GM18498 (cell line): ENCODE measurements at regions not wholly inside any gene's neighbourhood (a gene's known extent, or its start where the extent isn't known, plus 50 kb on each side); places are given as distances from the start of the nearest gene placed in this dataset.
"Not testable (repeated sequence)": the region's sequence is repeated elsewhere in the genome, so short reads cannot be mapped to it uniquely, and the experiment has no call there.

Experiments
- ATAC-seq: cut with Tn5 transposase; IDR thresholded peaks from one replicate; pipeline ENCODE4 v1.9.1; 2021; ENCODE audit warnings: mild to moderate bottlenecking, moderate library complexity; ENCODE audit not compliant: unreplicated experiment

GRCh38 chr3:178096955-178097354, 439.3 kb upstream of the KCNMB2 start:
- no peak for ATAC-seq

- no peak for ATAC-seq
Observed at GRCh38 chr3:178097576-178097975, 438.7 kb upstream of the KCNMB2 start.

DNA sequence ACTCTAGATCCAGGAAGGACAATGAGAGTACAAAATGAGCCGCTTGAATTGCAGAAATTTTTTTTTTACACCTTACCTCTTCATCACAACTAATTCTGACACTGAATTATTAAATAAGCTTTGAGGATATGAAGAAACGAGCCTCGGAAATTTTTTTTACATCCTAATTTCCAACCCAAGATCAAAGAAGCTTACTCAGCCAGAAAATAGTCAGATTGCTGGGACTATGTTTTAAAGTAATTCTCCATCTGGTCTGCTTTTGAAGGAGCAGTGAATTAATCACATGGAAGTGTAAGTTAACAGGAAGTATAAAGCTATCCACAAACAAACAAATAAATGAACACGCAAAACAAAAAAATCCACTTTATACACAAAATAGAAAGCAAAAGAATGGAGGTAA, 437.0 kb upstream of the KCNMB2 start:
- no peak for ATAC-seq

DNA sequence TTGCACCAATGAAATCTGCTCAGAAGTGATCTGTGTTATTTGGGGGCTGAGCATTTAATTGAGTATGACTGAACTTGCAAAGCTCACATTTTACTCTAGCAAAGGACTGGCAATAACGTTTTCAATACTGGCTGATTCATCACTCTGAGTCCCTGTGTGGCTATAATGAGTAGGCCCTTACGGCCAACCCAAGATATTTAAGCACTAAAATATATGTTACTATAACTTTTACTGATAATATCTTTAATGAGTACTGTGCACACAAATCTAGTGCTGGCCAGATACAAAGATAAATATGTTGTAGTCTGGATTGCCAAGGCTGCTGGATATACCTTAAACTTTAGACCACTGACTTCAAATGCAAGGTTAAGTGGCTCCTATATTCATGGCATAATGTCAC, 436.4 kb upstream of the KCNMB2 start:
- no peak for ATAC-seq

GRCh38 chr3:178100908-178101307, 435.3 kb upstream of the KCNMB2 start:
- no peak for ATAC-seq

GRCh38 chr3:178103140-178103539, 433.1 kb upstream of the KCNMB2 start:
- ATAC-seq, result no peak

DNA sequence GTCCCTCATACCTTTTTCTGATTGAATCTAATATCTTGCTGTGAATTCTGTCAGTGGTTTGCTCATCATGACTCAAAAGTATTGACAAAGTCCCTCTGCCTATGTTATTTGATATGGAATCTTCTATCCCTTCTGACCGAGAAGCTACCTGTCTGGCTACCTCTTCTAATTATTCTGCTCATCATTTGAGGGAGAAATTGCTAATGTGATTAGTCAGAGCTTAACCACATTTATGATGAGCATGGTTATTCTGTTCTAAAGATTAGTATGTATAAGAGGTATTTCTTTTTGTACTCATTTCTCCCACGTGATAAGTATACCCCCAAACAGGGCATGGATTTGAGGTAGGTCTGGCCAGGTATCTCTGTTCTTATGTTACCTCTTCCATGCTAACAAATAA, 428.4 kb upstream of the KCNMB2 start:
- ATAC-seq, result no peak

GRCh38 chr3:178109691-178110090, 426.5 kb upstream of the KCNMB2 start:
- ATAC-seq, result no peak

DNA sequence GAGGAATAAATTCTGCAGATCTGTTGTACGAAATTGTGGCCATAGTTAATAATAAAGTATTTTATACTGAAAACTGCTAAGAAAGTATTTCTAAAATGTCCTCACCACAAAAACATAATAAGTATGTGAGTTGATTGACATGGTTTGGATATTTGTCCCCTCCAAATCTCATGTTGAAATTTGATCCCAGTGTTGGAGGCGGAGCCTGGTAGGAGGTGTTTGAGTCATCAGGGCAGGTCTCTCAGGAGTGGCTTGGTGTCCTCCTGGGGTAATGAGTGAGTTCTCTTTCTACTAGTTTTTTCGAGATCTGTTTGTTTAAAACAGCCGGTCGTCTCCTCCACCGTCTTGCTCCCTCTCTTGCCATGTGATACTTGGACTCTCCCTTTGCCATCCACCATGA, 424.1 kb upstream of the KCNMB2 start:
- ATAC-seq, result no peak

GRCh38 chr3:178112552-178112951, 423.7 kb upstream of the KCNMB2 start:
- ATAC-seq, result not testable (repeated sequence)

DNA sequence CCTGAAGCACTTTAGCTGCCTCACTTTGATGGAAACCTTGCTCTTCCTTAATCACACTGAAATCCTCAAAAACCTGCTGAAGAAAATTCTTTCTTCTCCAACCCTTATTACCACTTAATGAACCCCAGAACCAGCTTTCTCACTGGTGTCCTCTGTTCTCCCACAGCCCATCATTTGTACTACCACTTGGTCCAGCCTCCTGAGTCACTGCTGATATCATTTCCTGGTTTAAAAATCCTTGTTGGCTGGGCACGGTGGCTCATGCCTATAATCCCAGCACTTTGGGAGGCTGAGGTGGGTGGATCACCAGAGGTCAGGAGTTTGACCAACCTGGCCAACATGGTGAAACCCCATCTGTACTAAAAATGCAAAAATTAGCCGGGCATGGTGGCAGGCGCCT, 418.6 kb upstream of the KCNMB2 start:
- ATAC-seq, result no peak

DNA sequence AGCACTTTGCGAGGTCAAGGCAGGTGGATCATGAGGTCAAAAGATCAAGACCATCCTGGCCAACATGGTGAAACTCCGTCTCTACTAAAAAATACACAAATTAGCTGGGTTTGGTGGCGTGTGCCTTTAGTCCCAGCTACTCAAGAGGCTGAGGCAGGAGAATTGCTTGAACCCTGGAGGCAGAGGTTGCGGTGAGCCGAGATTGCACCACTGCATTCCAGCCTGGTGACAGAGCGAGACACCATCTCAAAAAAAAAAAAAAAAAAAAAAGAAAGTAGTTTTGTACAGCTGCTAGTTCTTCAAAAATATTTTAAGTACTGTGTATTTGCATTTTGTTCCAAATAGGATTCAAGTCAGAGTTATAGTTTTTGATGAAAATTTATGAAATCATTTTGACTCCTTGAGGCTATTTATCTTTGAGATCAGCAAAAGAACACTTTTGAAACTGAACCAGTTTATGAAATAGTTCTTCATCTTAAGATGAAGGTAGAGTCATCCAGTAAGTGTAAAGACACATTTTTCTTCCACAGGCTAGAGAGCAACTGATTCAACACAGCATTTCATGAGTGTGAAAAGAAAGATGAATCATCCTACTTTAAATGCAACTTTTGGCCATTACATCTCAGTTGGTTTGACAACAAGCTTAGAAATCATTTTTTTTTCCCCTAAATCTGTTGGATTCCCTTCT, 416.5 kb upstream of the KCNMB2 start:
- not testable (repeated sequence) for ATAC-seq

DNA sequence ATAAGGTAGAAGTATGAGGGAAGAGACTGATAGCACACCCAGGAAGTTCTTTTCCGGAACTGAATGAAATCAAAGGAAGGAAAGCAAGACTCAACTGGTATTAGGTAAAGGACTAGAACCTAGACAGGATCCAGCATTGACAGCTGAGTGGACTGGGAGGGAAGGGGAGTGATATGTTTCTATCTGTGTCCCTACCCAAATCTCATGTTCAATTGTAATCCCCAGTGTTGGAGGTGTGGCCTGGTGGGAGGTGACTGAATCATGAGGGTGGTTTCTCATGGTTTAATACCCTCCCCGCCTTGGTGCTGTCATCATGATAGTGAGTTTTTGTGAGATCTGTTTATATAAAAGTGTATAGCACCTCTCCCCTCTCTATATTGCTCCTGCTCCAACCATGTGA, 415.9 kb upstream of the KCNMB2 start:
- ATAC-seq, result no peak

DNA sequence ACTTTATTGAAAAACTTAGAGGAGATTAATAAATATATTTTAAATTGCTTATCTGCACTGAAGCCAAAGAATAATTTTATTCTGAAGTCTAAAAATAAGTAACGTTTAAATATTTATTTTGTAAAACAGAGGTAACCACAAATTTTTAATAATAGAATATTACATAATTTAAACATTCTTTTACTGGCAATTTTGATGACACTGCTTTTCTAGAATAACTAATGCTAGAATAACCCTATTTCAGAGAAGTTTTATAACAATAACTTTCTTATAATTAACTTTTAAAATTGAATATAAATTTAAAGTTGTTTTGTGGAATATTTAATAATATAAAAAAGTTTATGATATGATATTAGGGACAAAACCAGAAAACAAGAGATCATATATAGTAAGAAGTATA, 409.6 kb upstream of the KCNMB2 start:
- no peak for ATAC-seq

- ATAC-seq, result no peak
Observed at GRCh38 chr3:178127221-178127620, 409.0 kb upstream of the KCNMB2 start.

DNA sequence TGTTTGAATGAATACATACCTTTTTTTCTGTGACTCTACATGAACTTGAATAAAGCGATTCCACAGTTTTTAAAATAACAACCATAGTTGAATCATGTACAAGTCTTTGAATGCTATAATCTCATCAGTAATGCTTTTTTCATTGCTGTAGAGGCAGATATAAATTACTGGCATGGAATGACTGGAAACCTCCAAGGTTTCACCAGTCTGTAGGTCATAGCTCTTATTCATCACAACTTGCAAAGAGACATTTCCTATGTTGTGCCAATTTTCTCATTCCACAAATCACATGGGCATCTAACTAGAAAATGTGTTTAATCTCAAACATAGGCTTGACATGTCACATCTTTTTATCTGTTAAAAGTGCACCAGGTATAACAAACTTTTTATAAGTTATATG, 407.1 kb upstream of the KCNMB2 start:
- ATAC-seq, result no peak

DNA sequence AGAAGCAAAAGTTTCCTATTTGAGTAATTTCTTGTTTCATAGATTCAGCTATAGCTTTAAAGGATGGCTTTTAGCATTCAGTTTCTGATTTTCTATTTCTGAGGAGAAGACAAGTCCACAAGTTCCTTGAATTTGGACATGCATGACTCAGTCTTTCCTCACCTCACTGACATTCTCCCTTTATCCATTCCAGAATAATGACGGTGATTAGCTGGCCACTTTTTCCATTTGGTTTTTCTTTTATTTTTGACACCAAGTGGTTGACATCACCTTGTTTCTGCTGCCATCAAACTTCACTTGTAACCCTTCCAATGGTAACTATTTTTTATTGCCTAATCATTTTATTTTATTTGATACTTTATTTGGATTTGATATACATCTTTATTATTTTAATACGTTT, 404.4 kb upstream of the KCNMB2 start:
- ATAC-seq, result no peak

DNA sequence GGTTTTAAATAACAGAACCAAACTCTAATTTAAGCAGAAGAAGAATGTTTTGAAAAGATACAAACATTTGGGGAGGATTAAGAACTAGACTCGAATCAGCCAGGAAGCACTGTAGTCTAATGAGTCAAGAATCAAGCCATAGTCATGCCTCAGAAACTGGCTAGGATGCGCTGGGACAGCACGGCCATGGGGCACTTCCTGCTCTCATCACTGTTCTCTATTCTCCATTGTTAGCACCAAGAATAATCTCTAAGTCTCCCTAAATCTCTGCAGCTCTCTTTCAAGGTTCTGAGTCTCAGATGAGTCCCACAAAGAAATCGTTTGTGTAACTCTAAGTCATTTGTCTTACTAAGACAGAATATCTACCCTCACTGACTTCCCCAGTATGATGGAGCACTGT, 399.0 kb upstream of the KCNMB2 start:
- ATAC-seq, result no peak

DNA sequence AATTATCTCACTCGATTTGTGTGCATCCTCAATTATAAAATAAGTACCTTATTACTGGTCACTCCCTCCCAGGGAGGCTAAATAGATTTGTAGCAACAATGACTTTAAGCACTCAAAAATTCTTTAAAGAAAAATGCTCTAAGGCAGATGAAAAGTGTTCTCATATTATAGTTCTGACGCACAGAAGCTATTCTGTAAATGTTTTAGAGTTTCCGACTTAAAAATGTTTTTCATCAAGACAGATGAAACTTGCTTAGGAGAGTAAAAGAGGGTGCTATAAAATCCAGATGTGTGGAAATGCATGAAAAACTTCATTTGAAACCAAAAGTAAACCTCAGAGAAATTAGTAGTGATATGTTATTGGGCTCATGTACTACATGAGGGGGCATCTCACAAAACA, 398.4 kb upstream of the KCNMB2 start:
- ATAC-seq, result no peak

DNA sequence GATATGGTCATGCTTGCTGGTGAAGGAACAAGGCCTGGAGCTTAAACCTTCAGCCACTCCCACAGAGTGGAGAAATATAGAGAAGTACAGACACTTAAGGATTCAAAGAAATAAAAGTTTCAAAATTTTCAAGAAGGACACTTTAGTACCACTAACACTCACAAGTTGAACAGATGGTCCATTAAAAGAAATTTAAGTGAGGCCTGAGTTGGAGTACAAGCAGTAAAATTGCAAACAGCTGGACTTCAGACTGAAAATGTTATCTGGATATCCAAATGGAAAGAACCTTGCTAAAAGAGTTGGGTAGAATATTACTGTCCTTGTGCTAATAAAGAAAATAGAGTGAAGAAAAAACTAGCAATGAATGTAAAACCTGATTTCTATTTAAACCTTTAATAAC, 397.1 kb upstream of the KCNMB2 start:
- no peak for ATAC-seq

- ATAC-seq, result no peak
Observed at GRCh38 chr3:178140531-178141304, 395.5 kb upstream of the KCNMB2 start.

DNA sequence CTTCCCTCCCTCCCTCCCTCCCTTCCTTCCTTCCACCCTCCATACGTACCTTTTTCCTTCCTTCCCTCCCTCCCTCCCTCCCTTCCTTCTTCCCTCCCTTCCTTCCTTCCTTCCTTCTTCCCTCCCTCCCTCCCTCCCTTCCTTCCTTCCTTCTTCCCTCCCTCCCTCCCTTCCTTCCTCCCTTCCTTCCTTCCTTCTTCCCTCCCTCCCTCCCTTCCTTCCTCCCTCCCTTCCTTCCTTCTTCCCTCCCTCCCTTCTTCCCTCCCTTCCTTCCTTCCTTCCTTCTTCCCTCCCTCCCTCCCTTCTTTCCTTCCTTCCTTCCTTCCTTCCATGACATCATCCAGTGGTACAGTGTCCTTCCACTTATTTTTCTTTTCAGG, 394.9 kb upstream of the KCNMB2 start:
- ATAC-seq, result not testable (repeated sequence)

- no peak for ATAC-seq
Observed at GRCh38 chr3:178146406-178146831, 389.8 kb upstream of the KCNMB2 start.
